Mammary epithelial cell (primary cell): ENCODE measurements at regions not wholly inside any gene's neighbourhood (a gene's known extent, or its start where the extent isn't known, plus 50 kb on each side); places are given as distances from the start of the nearest gene placed in this dataset.

Experiments
- CTCF ChIP-seq, 2 donors: IDR thresholded peaks in 1 of 2; conservative IDR thresholded peaks in 1 of 2; 2 replicates each; pipeline ENCODE4 v1.5.1; 2011 to 2012; ENCODE audit warnings: inconsistent platforms in 2 of 2, low read length in 2 of 2, mild to moderate bottlenecking in 2 of 2, control low read depth in 1 of 2, low read depth in 1 of 2; ENCODE audit not compliant: insufficient read depth in 1 of 2; ENCODE audit errors: extremely low read depth in 1 of 2
- EZH2 ChIP-seq: IDR thresholded peaks from 2 replicates; pipeline ENCODE4 v1.6.1; 2012; ENCODE audit warnings: low read length, inconsistent platforms, borderline replicate concordance

- no peak for TF ChIP-seq EZH2
- no peak for TF ChIP-seq CTCF (conservative IDR thresholded peaks at IDR 0.05 in 1 of 2, IDR thresholded peaks at IDR 0.05 in 1 of 2; ENCODE audit: extremely low read depth in 1 of 2, insufficient read depth in 1 of 2, low read depth in 1 of 2, low read length in 2 of 2)
These were observed 64.9 kb upstream of the ZBTB20 start for GRCh38 chr3:115211810-115212492.
